HCT116 (cell line): ENCODE measurements at regions not wholly inside any gene's neighbourhood (a gene's known extent, or its start where the extent isn't known, plus 50 kb on each side); places are given as distances from the start of the nearest gene placed in this dataset.

Experiments
- ATAC-seq: fragments of 200-7000 bp; cut with Tn5 transposase; 2 replicates; pipeline ENCODE4 v1.9.1; 2020; ENCODE audit warnings: mild to moderate bottlenecking, moderate library complexity
- BruUV-seq: library from RNA; stranded (reverse); fragments of 400-500 nt; replicated peaks from 2 replicates; lab custom pipeline; 2021; lab: Mats Ljungman, UMichigan
- CTCF ChIA-PET: fragments of 300-600 bp; sonication (Branson Sonifier 250); formaldehyde crosslinking; loops from one replicate; lab custom pipeline; 2021; ENCODE audit warnings: antibody characterized with exemption; lab: Charles Lee
- POLR2A ChIA-PET: fragments of 300-600, 350-600 bp; sonication (Branson Sonifier 250); formaldehyde crosslinking; loops from one replicate; lab custom pipeline; 2021; ENCODE audit warnings: antibody characterized with exemption; lab: Charles Lee
- RAD21 ChIA-PET, 2 experiments: fragments of 300-600 bp; sonication (Branson Sonifier 250); formaldehyde crosslinking; loops; one replicate each; lab custom pipeline; 2023; ENCODE audit warnings: low total read pairs in 2 of 2; ENCODE audit not compliant: uncharacterized antibody in 2 of 2, unreplicated experiment in 2 of 2, low non-redundant PET in 1 of 2; lab: Charles Lee
- DNase-seq: peaks from one replicate; pipeline ENCODE4 v3.0.0-alpha.2; 2010; ENCODE audit warnings: low read depth, low spot score
- H2AFZ ChIP-seq: fragments of 200-600 bp; shearing (Covaris generic), sonication (generic); 2 replicates; pipeline ENCODE4 v1.6.1; 2017; ENCODE audit warnings: low read depth, mixed run types, mixed read lengths, antibody characterized with exemption, low read length; ENCODE audit not compliant: poor library complexity, severe bottlenecking
- H3K27ac ChIP-seq: 2 replicates; pipeline ENCODE4 v1.5.1; 2012; ENCODE audit warnings: low read depth, low read length
- H3K27me3 ChIP-seq: fragments of 200-600 bp; sonication (generic); 2 replicates; pipeline ENCODE4 v1.6.1; 2016; ENCODE audit warnings: mixed run types, low read length, mixed read lengths; ENCODE audit not compliant: insufficient read depth
- H3K36me3 ChIP-seq, 2 experiments: fragments of 200-500 bp in 1 of 2; fragments of 200-600 bp in 1 of 2; sonication (Bioruptor generic) in 1 of 2; sonication (generic) in 1 of 2; 2 replicates each; pipeline versions ENCODE4 v1.5.1 to v1.6.1; 2014 to 2016; ENCODE audit warnings: low read length in 2 of 2, inconsistent platforms in 1 of 2, mixed read lengths in 1 of 2, mixed run types in 1 of 2; ENCODE audit not compliant: insufficient read depth in 2 of 2, control insufficient read depth in 1 of 2
- H3K4me1 ChIP-seq, 2 experiments: fragments of 200-600 bp in 1 of 2; sonication (generic) in 1 of 2; 2 replicates each; pipeline versions ENCODE4 v1.5.1 to v1.6.1; 2012 to 2017; ENCODE audit warnings: low read length in 2 of 2, inconsistent platforms in 1 of 2, mild to moderate bottlenecking in 1 of 2, mixed read lengths in 1 of 2, mixed run types in 1 of 2, moderate library complexity in 1 of 2; ENCODE audit not compliant: insufficient read depth in 2 of 2, control insufficient read depth in 1 of 2
- H3K4me2 ChIP-seq: fragments of 200-600 bp; sonication (generic); 2 replicates; pipeline ENCODE4 v1.6.1; 2017; ENCODE audit warnings: mixed run types, low read length, mixed read lengths
- H3K4me3 ChIP-seq, 2 experiments: fragments of 200-600 bp in 1 of 2; sonication (generic) in 1 of 2; replicated peaks in 1 of 2; 2 replicates each; pipeline ENCODE4 v1.5.1; 2011 to 2016; ENCODE audit warnings: low read length in 2 of 2, control low read depth in 1 of 2, low read depth in 1 of 2, mild to moderate bottlenecking in 1 of 2, mixed read lengths in 1 of 2, mixed run types in 1 of 2
- H3K79me2 ChIP-seq: fragments of 200-600 bp; sonication (generic); 2 replicates; pipeline ENCODE4 v1.6.1; 2017; ENCODE audit warnings: mild to moderate bottlenecking, mixed run types, low read length, moderate library complexity, mixed read lengths; ENCODE audit not compliant: insufficient read depth
- H3K9ac ChIP-seq: fragments of 200-600 bp; sonication (generic); 2 replicates; pipeline ENCODE4 v1.6.1; 2016; ENCODE audit warnings: low read length, mixed read lengths
- H3K9me2 ChIP-seq: fragments of 200-600 bp; sonication (generic), shearing (Covaris generic); 2 replicates; pipeline ENCODE4 v1.6.1; 2017; ENCODE audit warnings: mixed run types, mild to moderate bottlenecking, moderate library complexity; ENCODE audit not compliant: insufficient read depth
- H3K9me3 ChIP-seq, 2 experiments: fragments of 200-500 bp in 1 of 2; fragments of 200-600 bp in 1 of 2; sonication (Bioruptor generic) in 1 of 2; sonication (generic) in 1 of 2; 2 replicates each; pipeline ENCODE4 v1.6.1; 2014 to 2017; ENCODE audit warnings: low read length in 2 of 2, mixed read lengths in 2 of 2, inconsistent platforms in 1 of 2, low read depth in 1 of 2, mild to moderate bottlenecking in 1 of 2, mixed run types in 1 of 2, moderate library complexity in 1 of 2; ENCODE audit not compliant: control insufficient read depth in 1 of 2, insufficient read depth in 1 of 2
- H4K20me1 ChIP-seq: fragments of 200-600 bp; sonication (generic), shearing (Covaris generic); 2 replicates; pipeline ENCODE4 v1.6.1; 2017; ENCODE audit warnings: mixed run types, mild to moderate bottlenecking, moderate library complexity; ENCODE audit not compliant: insufficient read depth
- CBX3 ChIP-seq: IDR thresholded peaks from 2 replicates; pipeline ENCODE4 v1.6.1; 2012; ENCODE audit warnings: low read depth
- CEBPB ChIP-seq: IDR thresholded peaks from 2 replicates; pipeline ENCODE4 v1.6.1; 2012; ENCODE audit warnings: low read depth
- ELF1 ChIP-seq: IDR thresholded peaks from 2 replicates; pipeline ENCODE4 v1.6.1; 2012; ENCODE audit warnings: low read depth, borderline replicate concordance
- POLR2AphosphoS5 ChIP-seq: IDR thresholded peaks from 2 replicates; pipeline ENCODE4 v1.6.1; 2011; ENCODE audit warnings: mild to moderate bottlenecking, low read depth, low read length, moderate library complexity
- SIN3A ChIP-seq: IDR thresholded peaks from 2 replicates; pipeline ENCODE4 v1.6.1; 2012; ENCODE audit warnings: low read depth
- SP1 ChIP-seq: IDR thresholded peaks from 2 replicates; pipeline ENCODE4 v1.6.1; 2012; ENCODE audit warnings: low read depth
- SRF ChIP-seq: IDR thresholded peaks from 2 replicates; pipeline ENCODE4 v1.6.1; 2012; ENCODE audit warnings: low read depth
- TCF7L2 ChIP-seq: IDR thresholded peaks from 2 replicates; pipeline ENCODE4 v1.7.0; 2011; ENCODE audit warnings: borderline replicate concordance, inconsistent platforms; ENCODE audit not compliant: insufficient read depth, insufficient read length; ENCODE audit errors: extremely low read depth
- ZFX ChIP-seq: fragments of 450-650 bp; IDR thresholded peaks from 2 replicates; pipeline ENCODE4 v1.6.1; 2017
- intact Hi-C: fragments of 100-400 bp; cut with micrococcal nuclease; formaldehyde crosslinking; loops from 2 replicates; pipeline ENCODE4 v1.10.0; 2022
- TF ChIP-seq, protein P1 (sequence below), 3 experiments: fragments of 200-600 bp in 1 of 3; sonication (generic) in 1 of 3; IDR thresholded peaks in 2 of 3; conservative IDR thresholded peaks in 1 of 3; 2 replicates each; pipeline ENCODE4 v1.5.1; 2012 to 2017; ENCODE audit warnings: low read depth in 2 of 3, low read length in 2 of 3, antibody characterized with exemption in 1 of 3, borderline replicate concordance in 1 of 3, control low read depth in 1 of 3, mild to moderate bottlenecking in 1 of 3, mixed read lengths in 1 of 3, mixed run types in 1 of 3, moderate library complexity in 1 of 3; ENCODE audit not compliant: insufficient read depth in 1 of 3
- TF ChIP-seq, protein P2 (sequence below): IDR thresholded peaks from 2 replicates; pipeline ENCODE4 v1.6.1; 2012; ENCODE audit warnings: low read depth
- TF ChIP-seq, protein P3 (sequence below): IDR thresholded peaks from 2 replicates; pipeline ENCODE4 v1.6.1; 2012

DNA sequence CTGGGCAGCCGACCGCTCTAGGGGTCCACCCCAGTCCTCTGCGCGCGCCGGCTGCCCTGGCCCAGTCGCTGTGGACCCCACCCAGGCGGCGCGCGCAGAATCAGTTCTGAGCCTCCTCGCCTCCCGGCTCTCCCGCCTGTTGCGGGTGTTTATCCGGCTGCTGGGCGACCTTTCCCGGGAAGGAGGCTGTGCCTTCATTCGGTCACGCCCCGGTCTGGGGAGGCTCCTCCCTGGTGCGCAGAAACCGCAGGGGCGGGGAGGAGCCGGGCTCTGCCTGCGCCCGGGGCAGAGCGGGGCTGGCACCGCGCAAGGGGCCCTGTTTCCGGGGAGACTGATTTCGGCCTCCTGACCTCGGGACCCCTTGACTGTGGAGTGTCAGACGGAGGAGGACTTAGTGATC, 80.8 kb upstream of the EYS start:
- RAD21 ChIA-PET, result no interaction called here
- no peak for TF ChIP-seq POLR2AphosphoS5
- TF ChIP-seq SP1, result no peak
- TF ChIP-seq TCF7L2, result no peak
- TF ChIP-seq, protein P1, sequence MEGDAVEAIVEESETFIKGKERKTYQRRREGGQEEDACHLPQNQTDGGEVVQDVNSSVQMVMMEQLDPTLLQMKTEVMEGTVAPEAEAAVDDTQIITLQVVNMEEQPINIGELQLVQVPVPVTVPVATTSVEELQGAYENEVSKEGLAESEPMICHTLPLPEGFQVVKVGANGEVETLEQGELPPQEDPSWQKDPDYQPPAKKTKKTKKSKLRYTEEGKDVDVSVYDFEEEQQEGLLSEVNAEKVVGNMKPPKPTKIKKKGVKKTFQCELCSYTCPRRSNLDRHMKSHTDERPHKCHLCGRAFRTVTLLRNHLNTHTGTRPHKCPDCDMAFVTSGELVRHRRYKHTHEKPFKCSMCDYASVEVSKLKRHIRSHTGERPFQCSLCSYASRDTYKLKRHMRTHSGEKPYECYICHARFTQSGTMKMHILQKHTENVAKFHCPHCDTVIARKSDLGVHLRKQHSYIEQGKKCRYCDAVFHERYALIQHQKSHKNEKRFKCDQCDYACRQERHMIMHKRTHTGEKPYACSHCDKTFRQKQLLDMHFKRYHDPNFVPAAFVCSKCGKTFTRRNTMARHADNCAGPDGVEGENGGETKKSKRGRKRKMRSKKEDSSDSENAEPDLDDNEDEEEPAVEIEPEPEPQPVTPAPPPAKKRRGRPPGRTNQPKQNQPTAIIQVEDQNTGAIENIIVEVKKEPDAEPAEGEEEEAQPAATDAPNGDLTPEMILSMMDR (IDR thresholded peaks at IDR 0.05 in 2 of 3, conservative IDR thresholded peaks at IDR 0.05 in 1 of 3; ENCODE audit: borderline replicate concordance in 1 of 3, insufficient read depth in 1 of 3, low read depth in 2 of 3, low read length in 2 of 3), result no peak
- TF ChIP-seq ELF1, result no peak
- TF ChIP-seq, protein P2, sequence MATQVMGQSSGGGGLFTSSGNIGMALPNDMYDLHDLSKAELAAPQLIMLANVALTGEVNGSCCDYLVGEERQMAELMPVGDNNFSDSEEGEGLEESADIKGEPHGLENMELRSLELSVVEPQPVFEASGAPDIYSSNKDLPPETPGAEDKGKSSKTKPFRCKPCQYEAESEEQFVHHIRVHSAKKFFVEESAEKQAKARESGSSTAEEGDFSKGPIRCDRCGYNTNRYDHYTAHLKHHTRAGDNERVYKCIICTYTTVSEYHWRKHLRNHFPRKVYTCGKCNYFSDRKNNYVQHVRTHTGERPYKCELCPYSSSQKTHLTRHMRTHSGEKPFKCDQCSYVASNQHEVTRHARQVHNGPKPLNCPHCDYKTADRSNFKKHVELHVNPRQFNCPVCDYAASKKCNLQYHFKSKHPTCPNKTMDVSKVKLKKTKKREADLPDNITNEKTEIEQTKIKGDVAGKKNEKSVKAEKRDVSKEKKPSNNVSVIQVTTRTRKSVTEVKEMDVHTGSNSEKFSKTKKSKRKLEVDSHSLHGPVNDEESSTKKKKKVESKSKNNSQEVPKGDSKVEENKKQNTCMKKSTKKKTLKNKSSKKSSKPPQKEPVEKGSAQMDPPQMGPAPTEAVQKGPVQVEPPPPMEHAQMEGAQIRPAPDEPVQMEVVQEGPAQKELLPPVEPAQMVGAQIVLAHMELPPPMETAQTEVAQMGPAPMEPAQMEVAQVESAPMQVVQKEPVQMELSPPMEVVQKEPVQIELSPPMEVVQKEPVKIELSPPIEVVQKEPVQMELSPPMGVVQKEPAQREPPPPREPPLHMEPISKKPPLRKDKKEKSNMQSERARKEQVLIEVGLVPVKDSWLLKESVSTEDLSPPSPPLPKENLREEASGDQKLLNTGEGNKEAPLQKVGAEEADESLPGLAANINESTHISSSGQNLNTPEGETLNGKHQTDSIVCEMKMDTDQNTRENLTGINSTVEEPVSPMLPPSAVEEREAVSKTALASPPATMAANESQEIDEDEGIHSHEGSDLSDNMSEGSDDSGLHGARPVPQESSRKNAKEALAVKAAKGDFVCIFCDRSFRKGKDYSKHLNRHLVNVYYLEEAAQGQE, result no peak
- no peak for TF ChIP-seq SIN3A
- TF ChIP-seq CBX3, result no peak
- TF ChIP-seq, protein P3, sequence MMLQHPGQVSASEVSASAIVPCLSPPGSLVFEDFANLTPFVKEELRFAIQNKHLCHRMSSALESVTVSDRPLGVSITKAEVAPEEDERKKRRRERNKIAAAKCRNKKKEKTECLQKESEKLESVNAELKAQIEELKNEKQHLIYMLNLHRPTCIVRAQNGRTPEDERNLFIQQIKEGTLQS, result no peak
- TF ChIP-seq CEBPB, result no peak
- TF ChIP-seq SRF, result no peak
- TF ChIP-seq ZFX, result no peak
- ATAC-seq, result no peak
- POLR2A ChIA-PET, result no interaction called here
- Histone ChIP-seq H3K9me2 (no peaks in the 10 kb centered on the region), H3K27ac (no peak overlapping the region), H3K4me3 (no peak overlapping the region), H3K9me3 (peaks cover 3 to 11% of the 10 kb centered on the region in 2 experiments; a peak in 2 of 4 replicates), H3K36me3 (no peaks in the 10 kb centered on the region), H3K9ac (no peak overlapping the region), H4K20me1 (no peaks in the 10 kb centered on the region), H2AFZ (no peak overlapping the region), H3K4me1 (no peaks in the 10 kb centered on the region), H3K79me2 (no peaks in the 10 kb centered on the region), H3K27me3 (no peaks in the 10 kb centered on the region), H3K4me2 (no peak overlapping the region)
- no peak for DNase-seq
- intact Hi-C loops, result no loop called here
- no TSS peak for BruUV-seq
- CTCF ChIA-PET, result no interaction called here
